BJ (cell line): ENCODE measurements at regions not wholly inside any gene's neighbourhood (a gene's known extent, or its start where the extent isn't known, plus 50 kb on each side); places are given as distances from the start of the nearest gene placed in this dataset.

Source experiments
- CTCF ChIA-PET: fragments of 350-600 bp; formaldehyde crosslinking; extraction: SDS; loops from one replicate; lab custom pipeline; 2021; ENCODE audit warnings: antibody characterized with exemption, inconsistent platforms; lab: Yijun Ruan, JAX
- POLR2A ChIA-PET: fragments of 300-600 bp; sonication (Branson Sonifier 250); formaldehyde crosslinking; extraction: SDS; loops from one replicate; lab custom pipeline; 2021; ENCODE audit warnings: antibody characterized with exemption; lab: Charles Lee
- DNase-seq: peaks from one replicate; pipeline ENCODE4 v3.0.0-alpha.2; 2011; ENCODE audit warnings: low read depth
- H3K27me3 ChIP-seq: 2 replicates; pipeline ENCODE4 v1.6.0; 2011; ENCODE audit warnings: low read length; ENCODE audit not compliant: control insufficient read depth, insufficient read depth
- H3K36me3 ChIP-seq: 2 replicates; pipeline ENCODE4 v1.5.1; 2011; ENCODE audit warnings: low read length; ENCODE audit not compliant: control insufficient read depth, insufficient read depth
- H3K4me3 ChIP-seq: 2 replicates; pipeline ENCODE4 v1.5.1; 2011; ENCODE audit warnings: low read depth, mild to moderate bottlenecking, control low read depth, low read length
- TF ChIP-seq, protein P1 (sequence below): IDR thresholded peaks from 2 replicates; pipeline ENCODE4 v1.5.1; 2011; ENCODE audit warnings: low read depth, mild to moderate bottlenecking, control low read depth, inconsistent platforms, low read length, moderate library complexity; ENCODE audit not compliant: insufficient read depth

DNA sequence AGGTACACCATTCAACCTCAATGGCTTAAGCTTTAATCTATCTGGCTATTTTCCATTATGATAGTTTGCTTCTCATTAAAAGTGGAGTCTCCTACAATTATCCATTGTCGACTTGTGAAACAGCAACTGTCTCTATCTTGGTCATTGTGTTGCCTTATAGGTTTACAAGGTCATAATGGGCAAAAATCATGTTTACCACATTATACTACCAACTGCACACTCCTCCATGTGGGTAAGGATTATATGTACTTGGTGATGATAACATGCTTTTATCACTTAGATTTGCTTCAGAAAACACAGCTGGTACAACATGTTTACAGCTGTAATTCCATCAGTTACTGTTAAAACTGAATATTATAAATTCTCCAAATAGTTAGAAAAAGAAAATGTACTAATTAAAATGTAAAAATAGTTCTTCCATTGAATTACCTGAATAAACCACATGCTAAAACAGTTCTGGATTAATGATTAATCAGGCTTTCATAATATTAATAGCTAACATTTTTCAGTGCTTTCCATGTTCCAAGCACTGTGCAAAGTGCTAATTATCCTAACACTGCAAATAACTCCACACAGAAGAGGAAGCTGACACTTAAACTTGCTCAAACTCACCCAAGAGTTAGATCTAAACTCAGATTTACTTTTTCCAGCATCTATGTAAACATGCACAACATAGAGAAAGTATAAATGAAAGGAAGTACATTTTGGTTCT is 96.7 kb downstream of the OGFRL1 start:
- no peak for DNase-seq
- TF ChIP-seq, protein P1, sequence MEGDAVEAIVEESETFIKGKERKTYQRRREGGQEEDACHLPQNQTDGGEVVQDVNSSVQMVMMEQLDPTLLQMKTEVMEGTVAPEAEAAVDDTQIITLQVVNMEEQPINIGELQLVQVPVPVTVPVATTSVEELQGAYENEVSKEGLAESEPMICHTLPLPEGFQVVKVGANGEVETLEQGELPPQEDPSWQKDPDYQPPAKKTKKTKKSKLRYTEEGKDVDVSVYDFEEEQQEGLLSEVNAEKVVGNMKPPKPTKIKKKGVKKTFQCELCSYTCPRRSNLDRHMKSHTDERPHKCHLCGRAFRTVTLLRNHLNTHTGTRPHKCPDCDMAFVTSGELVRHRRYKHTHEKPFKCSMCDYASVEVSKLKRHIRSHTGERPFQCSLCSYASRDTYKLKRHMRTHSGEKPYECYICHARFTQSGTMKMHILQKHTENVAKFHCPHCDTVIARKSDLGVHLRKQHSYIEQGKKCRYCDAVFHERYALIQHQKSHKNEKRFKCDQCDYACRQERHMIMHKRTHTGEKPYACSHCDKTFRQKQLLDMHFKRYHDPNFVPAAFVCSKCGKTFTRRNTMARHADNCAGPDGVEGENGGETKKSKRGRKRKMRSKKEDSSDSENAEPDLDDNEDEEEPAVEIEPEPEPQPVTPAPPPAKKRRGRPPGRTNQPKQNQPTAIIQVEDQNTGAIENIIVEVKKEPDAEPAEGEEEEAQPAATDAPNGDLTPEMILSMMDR: no peak
- ChIA-PET CTCF (interaction anchor here (0.8 to 5.2 kb wide), 12 partner anchors 31 to 659 kb away, joined by 3 to 103 read pairs (median 4); no protein-coding TSS in a partner anchor), POLR2A (interaction anchor here (0.6 kb wide), 1 partner anchor 96 kb away, joined by 9 read pairs; no protein-coding TSS in a partner anchor)
- Histone ChIP-seq H3K27me3 (no peaks in the 10 kb centered on the region), H3K36me3 (no peaks in the 10 kb centered on the region), H3K4me3 (no peak overlapping the region)

DNA sequence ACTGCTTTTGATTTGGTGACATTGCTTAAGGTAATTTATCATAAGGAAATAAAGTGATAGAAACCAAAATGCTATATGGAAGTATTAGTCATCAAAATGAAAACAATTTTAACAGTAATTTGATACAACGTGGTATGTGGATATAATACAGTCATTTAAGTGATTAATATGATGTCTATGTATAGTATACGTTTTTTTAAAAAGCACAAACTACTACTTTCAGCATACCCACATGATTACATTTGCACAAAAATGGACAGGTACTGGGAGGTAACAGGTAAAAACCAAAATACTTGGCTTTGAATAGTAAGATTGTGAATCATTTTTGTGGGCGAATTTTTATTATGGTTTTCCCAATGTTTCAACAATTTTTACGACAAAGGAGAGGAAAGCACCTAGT is 97.6 kb downstream of the OGFRL1 start:
- no peak for DNase-seq
- Histone ChIP-seq H3K27me3 (no peaks in the 10 kb centered on the region), H3K4me3 (no peak overlapping the region), H3K36me3 (no peaks in the 10 kb centered on the region)
- ChIA-PET POLR2A (no interaction called here), CTCF (interaction anchor here (0.9 to 5.2 kb wide), 3 partner anchors 32 to 193 kb away, joined by 3 to 103 read pairs (median 3); no protein-coding TSS in a partner anchor)
- TF ChIP-seq, protein P1: no peak

DNA sequence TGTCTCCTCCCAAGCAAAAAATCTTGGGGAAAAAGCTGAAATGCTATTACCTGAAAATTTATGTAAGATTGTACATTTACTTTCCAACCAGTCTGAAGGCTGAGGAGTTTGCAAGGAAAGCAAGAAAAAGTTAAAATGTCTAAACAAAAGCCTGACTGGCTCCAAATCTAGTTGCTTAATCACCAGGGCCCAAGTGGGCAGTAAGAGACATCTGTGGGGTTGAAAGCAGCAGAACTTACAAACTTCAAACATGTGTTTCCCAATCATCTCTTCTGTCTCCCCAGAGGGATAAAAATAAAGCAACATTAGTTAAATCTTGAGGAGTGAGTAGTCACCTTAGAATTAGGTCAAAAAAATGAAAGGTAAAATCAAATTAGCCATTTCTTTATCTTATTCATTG is 98.6 kb downstream of the OGFRL1 start:
- CTCF ChIA-PET: interaction anchor here (5.2 kb wide), 1 partner anchor 122 kb away, joined by 103 read pairs; no protein-coding TSS in a partner anchor
- Histone ChIP-seq H3K27me3 (no peaks in the 10 kb centered on the region), H3K4me3 (no peak overlapping the region), H3K36me3 (no peaks in the 10 kb centered on the region)
- no peak for DNase-seq
- TF ChIP-seq, protein P1: no peak
- POLR2A ChIA-PET: no interaction called here

DNA sequence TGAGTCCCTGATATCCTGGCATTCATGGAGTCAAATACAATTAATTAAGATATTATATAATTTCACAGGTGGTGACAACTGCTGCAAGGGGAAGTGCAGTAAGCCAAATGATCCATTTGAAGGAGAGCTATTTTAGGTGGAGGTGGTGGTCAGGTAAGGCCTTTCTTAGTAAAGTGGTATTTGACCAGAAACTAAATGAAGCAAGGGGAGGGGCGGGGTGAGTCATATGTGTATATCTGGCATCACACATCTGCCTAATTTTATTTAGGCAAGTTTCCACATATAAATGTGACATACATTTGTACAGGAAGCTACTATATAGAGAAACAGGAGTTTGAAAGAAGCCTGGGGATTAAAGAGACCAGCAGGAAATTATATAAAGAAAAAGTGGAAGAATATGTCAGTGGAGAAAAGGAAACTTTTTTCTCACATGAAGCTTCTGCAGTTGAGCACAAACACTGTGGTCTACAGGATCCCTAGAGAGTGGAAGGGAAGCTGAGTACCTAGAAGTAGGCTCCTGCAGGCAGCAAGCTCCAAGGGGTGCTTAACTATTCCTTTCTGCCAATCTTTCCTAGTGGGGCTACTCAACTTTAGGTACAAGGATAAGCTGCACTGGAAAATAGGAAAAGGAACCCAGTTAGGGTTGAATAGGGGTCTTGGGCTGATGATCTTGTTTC is 99.6 kb downstream of the OGFRL1 start:
- DNase-seq: no peak
- ChIA-PET CTCF (interaction anchor here (0.7 to 4.2 kb wide), 4 partner anchors 31 to 122 kb away, joined by 3 to 23 read pairs (median 6); no protein-coding TSS in a partner anchor), POLR2A (interaction anchor here (0.5 kb wide), 1 partner anchor 1898 kb away, joined by 3 read pairs; no protein-coding TSS in a partner anchor)
- Histone ChIP-seq H3K27me3 (no peaks in the 10 kb centered on the region), H3K36me3 (no peaks in the 10 kb centered on the region), H3K4me3 (no peak overlapping the region)
- TF ChIP-seq, protein P1: no peak

DNA sequence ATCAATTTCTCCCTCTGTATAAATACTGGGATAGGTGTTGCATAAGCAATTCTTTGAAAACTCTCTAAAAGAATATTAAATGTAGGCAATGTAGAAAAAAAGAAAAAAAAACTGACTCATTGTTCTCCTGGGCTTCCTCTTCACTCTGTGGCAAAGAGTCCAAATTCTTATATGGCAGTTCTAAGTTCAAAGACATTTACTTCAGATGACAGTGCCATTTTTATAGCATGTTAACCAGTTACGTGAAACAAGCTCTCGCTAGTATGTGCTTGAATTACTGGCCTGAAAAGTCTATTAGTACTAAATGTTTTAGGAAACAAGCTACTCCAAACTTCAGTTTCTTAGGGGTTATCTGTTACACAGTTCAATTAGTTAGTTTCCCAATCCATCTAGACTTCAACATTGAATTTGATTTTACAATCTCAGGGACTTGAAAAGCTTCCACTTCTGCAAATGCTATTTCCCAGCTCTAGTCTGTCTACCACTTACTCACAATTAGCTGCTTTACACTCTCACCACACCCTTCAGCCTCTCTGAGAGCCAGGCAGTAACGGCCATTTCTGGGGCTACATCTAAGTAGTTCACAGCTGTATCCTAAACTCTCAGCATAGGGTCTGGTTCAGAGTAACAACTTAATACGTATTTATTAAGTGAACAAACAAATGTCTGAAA is 100.4 kb downstream of the OGFRL1 start:
- CTCF ChIA-PET: interaction anchor here (0.7 to 4.2 kb wide), 5 partner anchors 30 to 121 kb away, joined by 3 to 23 read pairs (median 4); no protein-coding TSS in a partner anchor

More for the DNA sequence above, 100.4 kb downstream of the OGFRL1 start:
- POLR2A ChIA-PET: interaction anchor here (0.5 kb wide), 1 partner anchor 1897 kb away, joined by 3 read pairs; no protein-coding TSS in a partner anchor
- H3K36me3 ChIP-seq: no peaks in the 10 kb centered on the region
- H3K4me3 ChIP-seq: no peak overlapping the region
- no peak for DNase-seq
- TF ChIP-seq, protein P1: no peak
- no peaks in the 10 kb centered on the region for H3K27me3 ChIP-seq
